MM.1S (cell line): ENCODE measurements at regions not wholly inside any gene's neighbourhood (a gene's known extent, or its start where the extent isn't known, plus 50 kb on each side); places are given as distances from the start of the nearest gene placed in this dataset.

Experiments used
- DNase-seq: peaks from one replicate; pipeline ENCODE4 v3.0.0-alpha.2; 2015
- H2AFZ ChIP-seq: fragments of 300-600 bp; sonication (generic); 2 replicates; pipeline ENCODE4 v1.6.0; 2016; ENCODE audit warnings: antibody characterized with exemption, low read length
- H3F3A ChIP-seq: fragments of 300-600 bp; sonication (generic); 2 replicates; pipeline ENCODE4 v1.6.1; 2016; ENCODE audit warnings: mild to moderate bottlenecking, antibody characterized with exemption, low read length, moderate library complexity, mixed read lengths; ENCODE audit not compliant: insufficient read depth
- H3K27ac ChIP-seq: fragments of 300-600 bp; sonication (generic); 2 replicates; pipeline ENCODE4 v1.5.1; 2016; ENCODE audit warnings: mild to moderate bottlenecking, low read length
- H3K27me3 ChIP-seq: fragments of 300-600 bp; sonication (generic); replicated peaks from 2 replicates; pipeline ENCODE4 v1.6.0; 2016; ENCODE audit warnings: low read length; ENCODE audit not compliant: insufficient read depth
- H3K36me3 ChIP-seq: fragments of 300-600 bp; sonication (generic); replicated peaks from 2 replicates; pipeline ENCODE4 v1.6.1; 2016; ENCODE audit warnings: mild to moderate bottlenecking, low read length, mixed read lengths; ENCODE audit not compliant: insufficient read depth
- H3K4me1 ChIP-seq: fragments of 300-600 bp; sonication (generic); 2 replicates; pipeline ENCODE4 v1.6.1; 2016; ENCODE audit warnings: low read length, mixed read lengths
- H3K4me2 ChIP-seq: fragments of 300-600 bp; sonication (generic); 2 replicates; pipeline ENCODE4 v1.6.0; 2016; ENCODE audit warnings: low read depth, low read length
- H3K4me3 ChIP-seq: fragments of 300-600 bp; sonication (generic); 2 replicates; pipeline ENCODE4 v1.5.1; 2016; ENCODE audit warnings: low read length, mixed read lengths
- H3K79me2 ChIP-seq: fragments of 300-600 bp; sonication (generic); 2 replicates; pipeline ENCODE4 v1.6.1; 2016; ENCODE audit warnings: mixed run types, low read length, mixed read lengths
- H3K9ac ChIP-seq: fragments of 300-600 bp; sonication (generic); 2 replicates; pipeline ENCODE4 v1.6.1; 2016; ENCODE audit warnings: low read length, mixed read lengths
- H3K9me2 ChIP-seq: fragments of 300-600 bp; sonication (generic); replicated peaks from 2 replicates; pipeline ENCODE4 v1.6.1; 2016; ENCODE audit warnings: mild to moderate bottlenecking, low read length, mixed read lengths; ENCODE audit not compliant: insufficient read depth
- H3K9me3 ChIP-seq: fragments of 300-600 bp; sonication (generic); replicated peaks from 2 replicates; pipeline ENCODE4 v1.6.1; 2016; ENCODE audit warnings: mild to moderate bottlenecking, low read length, mixed read lengths; ENCODE audit not compliant: insufficient read depth
- H4K20me1 ChIP-seq: fragments of 300-600 bp; sonication (generic); 2 replicates; pipeline ENCODE4 v1.6.1; 2016; ENCODE audit warnings: mild to moderate bottlenecking, low read length, moderate library complexity, mixed read lengths; ENCODE audit not compliant: insufficient read depth
- EZH2 ChIP-seq: fragments of 300-600 bp; sonication (generic); optimal IDR thresholded peaks from 2 replicates; pipeline ENCODE3; 2017; ENCODE audit warnings: low read depth, mild to moderate bottlenecking, antibody characterized with exemption, low read length, mixed read lengths
- EZH2phosphoT487 ChIP-seq: fragments of 300-600 bp; sonication (generic); IDR thresholded peaks from 2 replicates; pipeline ENCODE4 v1.6.1; 2018; ENCODE audit warnings: antibody characterized with exemption, low read length
- TF ChIP-seq, protein P1 (sequence below): fragments of 300-600 bp; sonication (generic); IDR thresholded peaks from 2 replicates; pipeline ENCODE4 v1.5.1; 2016; ENCODE audit warnings: antibody characterized with exemption, low read length, mixed read lengths

DNA sequence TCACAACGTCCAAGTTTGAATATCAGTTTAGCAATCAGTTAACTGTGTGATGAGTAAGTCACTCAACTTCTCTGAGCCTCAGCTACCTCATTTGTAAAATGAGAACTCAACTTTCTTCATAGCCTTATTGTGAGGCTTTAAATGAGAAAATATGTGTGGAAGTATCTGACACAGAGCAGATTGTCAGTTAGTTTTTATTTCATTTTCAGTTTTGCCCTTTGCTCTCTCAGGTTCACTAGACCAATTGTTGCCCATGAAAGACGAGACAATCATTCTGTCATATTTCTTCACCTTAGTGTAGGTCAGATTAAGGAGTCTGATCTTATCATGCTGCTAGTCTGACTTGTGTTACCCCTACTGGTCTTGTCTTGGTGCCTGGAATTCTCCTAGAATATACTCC lies 232.8 kb upstream of the PTBP2 start:
- H3K79me2 ChIP-seq: no peaks in the 10 kb centered on the region
- peak overlapping the region; percentile 56 for H3K4me2 ChIP-seq
- no peak overlapping the region for H3K27ac ChIP-seq
- no peaks in the 10 kb centered on the region for H3F3A ChIP-seq
- no peak overlapping the region for H3K9ac ChIP-seq
- TF ChIP-seq, protein P1, sequence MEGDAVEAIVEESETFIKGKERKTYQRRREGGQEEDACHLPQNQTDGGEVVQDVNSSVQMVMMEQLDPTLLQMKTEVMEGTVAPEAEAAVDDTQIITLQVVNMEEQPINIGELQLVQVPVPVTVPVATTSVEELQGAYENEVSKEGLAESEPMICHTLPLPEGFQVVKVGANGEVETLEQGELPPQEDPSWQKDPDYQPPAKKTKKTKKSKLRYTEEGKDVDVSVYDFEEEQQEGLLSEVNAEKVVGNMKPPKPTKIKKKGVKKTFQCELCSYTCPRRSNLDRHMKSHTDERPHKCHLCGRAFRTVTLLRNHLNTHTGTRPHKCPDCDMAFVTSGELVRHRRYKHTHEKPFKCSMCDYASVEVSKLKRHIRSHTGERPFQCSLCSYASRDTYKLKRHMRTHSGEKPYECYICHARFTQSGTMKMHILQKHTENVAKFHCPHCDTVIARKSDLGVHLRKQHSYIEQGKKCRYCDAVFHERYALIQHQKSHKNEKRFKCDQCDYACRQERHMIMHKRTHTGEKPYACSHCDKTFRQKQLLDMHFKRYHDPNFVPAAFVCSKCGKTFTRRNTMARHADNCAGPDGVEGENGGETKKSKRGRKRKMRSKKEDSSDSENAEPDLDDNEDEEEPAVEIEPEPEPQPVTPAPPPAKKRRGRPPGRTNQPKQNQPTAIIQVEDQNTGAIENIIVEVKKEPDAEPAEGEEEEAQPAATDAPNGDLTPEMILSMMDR: no peak
- TF ChIP-seq EZH2 (no peak), EZH2phosphoT487 (no peak)
- no peaks in the 10 kb centered on the region for H3K36me3 ChIP-seq
- peak; percentile 44 for DNase-seq
- no peaks in the 10 kb centered on the region for H3K9me2 ChIP-seq
- H3K4me1 ChIP-seq: no peaks in the 10 kb centered on the region
- H4K20me1 ChIP-seq: no peaks in the 10 kb centered on the region
- no peaks in the 10 kb centered on the region for H3K27me3 ChIP-seq
- no peaks in the 10 kb centered on the region for H3K9me3 ChIP-seq
- H3K4me3 ChIP-seq: peak overlapping the region; percentile 39; the same call in 1 of the 2 replicates
- peak overlapping the region; percentile 61 for H2AFZ ChIP-seq

DNA sequence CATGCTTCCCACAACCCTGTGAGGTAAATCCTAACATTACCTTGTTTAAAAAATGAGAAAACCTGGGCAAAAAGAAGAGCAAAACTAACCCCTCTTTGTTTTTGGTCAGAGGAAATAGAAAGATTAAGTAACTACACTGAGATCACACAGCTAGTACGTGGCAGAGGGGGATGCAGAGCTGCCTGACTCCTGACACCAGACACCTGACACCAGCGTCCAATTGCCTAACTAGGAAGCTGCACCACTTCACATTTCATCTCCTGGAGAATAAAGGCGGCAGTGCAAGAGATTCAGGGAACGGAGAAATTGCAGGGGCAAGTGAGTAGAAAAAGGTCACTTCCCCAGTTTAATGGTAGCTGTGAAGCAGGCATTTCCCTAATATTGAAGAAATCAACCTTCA lies 229.3 kb upstream of the PTBP2 start:
- Histone ChIP-seq H3K4me3 (no peak overlapping the region), H3K9ac (no peak overlapping the region), H3K36me3 (no peaks in the 10 kb centered on the region), H3K9me2 (no peaks in the 10 kb centered on the region), H3F3A (no peaks in the 10 kb centered on the region), H4K20me1 (no peaks in the 10 kb centered on the region), H3K9me3 (no peaks in the 10 kb centered on the region), H3K4me1 (no peaks in the 10 kb centered on the region), H3K27ac (no peak overlapping the region), H3K79me2 (no peaks in the 10 kb centered on the region), H3K4me2 (no peak overlapping the region), H2AFZ (no peak overlapping the region), H3K27me3 (no peaks in the 10 kb centered on the region)
- TF ChIP-seq, protein P1: no peak
- no peak for TF ChIP-seq EZH2phosphoT487
- no peak for TF ChIP-seq EZH2
- no peak for DNase-seq

DNA sequence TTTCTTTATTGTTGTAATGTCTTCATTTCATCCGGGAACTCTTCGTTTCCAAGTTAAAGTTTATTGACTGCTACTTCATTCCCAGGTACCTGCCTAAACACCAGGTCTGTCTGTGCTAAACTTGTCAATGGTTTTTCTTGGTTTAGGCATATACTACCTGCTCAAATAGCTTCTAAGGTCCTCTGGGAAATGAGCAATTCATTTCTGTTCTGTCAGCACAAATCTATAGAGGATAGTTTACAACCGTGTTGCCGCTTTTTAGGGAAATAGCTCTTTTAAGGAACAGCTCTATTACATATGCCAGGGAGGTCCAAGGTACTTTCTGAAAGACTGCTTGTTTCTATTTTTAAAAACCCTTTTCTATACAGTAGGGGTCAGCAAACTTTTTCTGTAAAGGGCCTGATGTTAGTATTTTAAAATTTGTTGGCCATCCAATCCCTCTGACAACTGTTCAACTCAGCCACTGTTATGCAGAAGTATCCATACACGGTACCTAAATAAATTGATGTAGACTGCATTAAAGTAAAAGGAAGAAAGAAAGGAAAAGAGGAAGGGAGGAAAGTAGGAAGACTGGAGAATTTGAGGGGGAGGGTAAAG lies 222.7 kb upstream of the PTBP2 start:
- H3K36me3 ChIP-seq: no peaks in the 10 kb centered on the region
- no peaks in the 10 kb centered on the region for H3K27me3 ChIP-seq
- no peaks in the 10 kb centered on the region for H3K9me2 ChIP-seq
- H3K27ac ChIP-seq: no peak overlapping the region
- no peaks in the 10 kb centered on the region for H4K20me1 ChIP-seq
- H3K79me2 ChIP-seq: no peaks in the 10 kb centered on the region
- H3K9ac ChIP-seq: no peak overlapping the region
- H3K4me1 ChIP-seq: no peaks in the 10 kb centered on the region
- H3F3A ChIP-seq: no peaks in the 10 kb centered on the region
- no peak overlapping the region for H2AFZ ChIP-seq
- no peak overlapping the region for H3K4me2 ChIP-seq
- no peaks in the 10 kb centered on the region for H3K9me3 ChIP-seq
- DNase-seq: no peak
- TF ChIP-seq, protein P1: no peak
- TF ChIP-seq EZH2 (no peak), EZH2phosphoT487 (no peak)
- no peak overlapping the region for H3K4me3 ChIP-seq
